Naive B cell (primary cell): ENCODE measurements at regions not wholly inside any gene's neighbourhood (a gene's known extent, or its start where the extent isn't known, plus 50 kb on each side); places are given as distances from the start of the nearest gene placed in this dataset.
"Not testable (repeated sequence)": the region's sequence is repeated elsewhere in the genome, so short reads cannot be mapped to it uniquely, and the experiment has no call there.

Experiments
- ATAC-seq, 2 donors: fragments of 150-1000 bp; cut with Tn5 transposase; 2 replicates each; pipeline ENCODE4 v1.10.0; 2021; ENCODE audit warnings: low read depth in 2 of 2, mild to moderate bottlenecking in 2 of 2, moderate library complexity in 2 of 2
- DNase-seq: peaks from one replicate; pipeline ENCODE4 v3.0.0; 2022
- H3K27ac Mint-ChIP-seq, 6 donors: one replicate each; pipeline ENCODE4 v1.8.0; 2020 to 2022; ENCODE audit warnings: mild to moderate bottlenecking in 6 of 6, mixed read lengths in 6 of 6, moderate library complexity in 5 of 6, inconsistent platforms in 2 of 6
- H3K27me3 Mint-ChIP-seq, 3 donors: one replicate each; pipeline ENCODE4 v1.8.0; 2021 to 2022; ENCODE audit warnings: mixed read lengths in 3 of 3, mild to moderate bottlenecking in 1 of 3
- H3K36me3 Mint-ChIP-seq, 2 donors: one replicate each; pipeline ENCODE4 v1.8.0; 2020 to 2022; ENCODE audit warnings: mixed read lengths in 2 of 2, inconsistent platforms in 1 of 2, mild to moderate bottlenecking in 1 of 2
- H3K4me1 Mint-ChIP-seq, 3 donors: one replicate each; pipeline ENCODE4 v1.8.0; 2020 to 2022; ENCODE audit warnings: mixed read lengths in 3 of 3, inconsistent platforms in 1 of 3, mild to moderate bottlenecking in 1 of 3, moderate library complexity in 1 of 3
- H3K4me3 Mint-ChIP-seq, 8 donors: one replicate each; pipeline ENCODE4 v1.8.0; 2020 to 2022; ENCODE audit warnings: mild to moderate bottlenecking in 8 of 8, mixed read lengths in 8 of 8, moderate library complexity in 8 of 8, inconsistent platforms in 2 of 8
- H3K9me3 Mint-ChIP-seq, 7 donors: one replicate each; pipeline ENCODE4 v1.8.0; 2020 to 2022; ENCODE audit warnings: mixed read lengths in 7 of 7, mild to moderate bottlenecking in 5 of 7, inconsistent platforms in 2 of 7, moderate library complexity in 1 of 7

- Mint-ChIP-seq H3K27ac (peak overlapping the region in 1 of 6 donors; percentile 9), H3K4me1 (no peaks in the 10 kb centered on the region), H3K4me3 (no peak overlapping the region), H3K27me3 (no peaks in the 10 kb centered on the region), H3K36me3 (no peaks in the 10 kb centered on the region), H3K9me3 (no peaks in the 10 kb centered on the region)
- no peak for ATAC-seq
- DNase-seq: no peak
These were observed 289.4 kb upstream of the GJE1 start for GRCh38 chr6:141843178-141843834.

DNA sequence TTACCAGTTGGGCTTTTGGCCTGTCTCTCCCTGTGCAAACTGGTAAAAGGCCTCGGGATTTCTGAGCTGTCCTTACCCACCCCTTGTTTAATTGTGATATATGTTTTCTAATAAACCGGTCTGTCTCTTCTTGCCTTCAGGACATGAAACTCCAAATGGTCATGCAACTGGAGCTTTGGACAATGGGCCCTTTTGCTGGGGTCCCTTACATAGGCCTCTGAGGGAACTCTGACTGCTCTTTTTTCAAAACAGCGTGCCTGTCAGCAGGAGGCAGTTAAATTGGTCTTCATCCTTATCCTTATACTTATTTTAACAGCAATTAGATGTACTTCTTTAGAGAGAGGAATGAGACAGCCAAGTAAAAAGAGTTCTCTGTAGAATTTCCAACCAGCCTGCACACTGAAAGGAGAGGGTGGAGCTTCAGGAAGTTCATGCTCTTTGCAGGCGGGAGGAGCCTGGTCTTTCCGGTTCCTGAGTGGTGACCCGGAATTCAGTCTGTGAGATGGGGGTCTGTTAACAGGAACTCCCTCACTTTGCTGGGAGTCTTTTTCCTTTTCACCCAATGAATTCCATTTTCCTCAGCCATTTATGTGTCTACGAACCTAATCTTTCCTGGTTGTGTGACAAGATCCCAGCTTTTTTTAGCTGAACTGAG, 299.6 kb upstream of the GJE1 start:
- peaks cover 0 to 4% (median 1%) of the 10 kb centered on the region in 7 donors for H3K9me3 Mint-ChIP-seq
- no peaks in the 10 kb centered on the region for H3K36me3 Mint-ChIP-seq
- H3K27me3 Mint-ChIP-seq: no peaks in the 10 kb centered on the region
- no peak overlapping the region for H3K27ac Mint-ChIP-seq
- no peak overlapping the region for H3K4me3 Mint-ChIP-seq
- DNase-seq (no peak), ATAC-seq (no peak)
- H3K4me1 Mint-ChIP-seq: no peaks in the 10 kb centered on the region

GRCh38 chr6:141830530-141830929, 302.2 kb upstream of the GJE1 start:
- DNase-seq (no peak), ATAC-seq (no peak)
- no peaks in the 10 kb centered on the region for H3K36me3 Mint-ChIP-seq
- H3K9me3 Mint-ChIP-seq: peaks cover 0 to 3% (median 0%) of the 10 kb centered on the region in 7 donors
- no peak overlapping the region for H3K4me3 Mint-ChIP-seq
- no peaks in the 10 kb centered on the region for H3K4me1 Mint-ChIP-seq
- H3K27me3 Mint-ChIP-seq: no peaks in the 10 kb centered on the region
- no peak overlapping the region for H3K27ac Mint-ChIP-seq

DNA sequence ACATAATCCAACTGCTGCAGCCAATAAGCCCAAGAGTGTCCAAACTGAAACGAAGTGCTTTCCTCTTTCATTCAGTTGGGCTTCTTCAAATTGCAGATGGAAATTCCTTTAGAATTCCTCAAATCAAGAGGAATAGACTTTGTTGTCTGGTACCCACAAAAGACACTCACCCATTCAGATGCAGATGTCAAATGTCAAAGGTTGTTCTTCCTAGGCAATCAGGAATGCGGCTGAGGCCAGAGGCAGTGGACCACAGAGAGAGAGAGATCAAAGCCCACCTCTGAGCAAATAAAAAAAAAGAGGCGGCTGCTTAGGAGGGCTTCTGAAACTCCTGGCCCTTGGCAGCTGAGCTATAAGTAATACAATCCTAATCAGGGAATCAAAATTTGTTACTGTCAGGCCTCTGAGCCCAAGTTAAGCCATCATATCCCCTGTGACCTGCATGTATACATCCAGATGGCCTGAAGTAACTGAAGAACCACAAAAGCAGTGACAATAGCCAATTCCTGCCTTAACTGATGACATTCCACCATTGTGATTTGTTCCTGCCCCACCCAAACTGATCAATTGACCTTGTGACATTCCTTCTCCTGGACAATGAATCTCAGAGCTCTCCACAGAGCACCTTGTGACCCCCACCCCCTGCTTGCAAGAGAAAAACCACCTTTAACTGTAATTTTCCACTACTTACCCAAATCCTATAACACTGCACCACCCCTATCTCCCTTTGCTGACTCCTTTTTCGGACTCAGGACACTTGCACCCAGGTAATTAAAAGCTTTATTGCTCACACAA, 303.0 kb upstream of the GJE1 start:
- peaks cover 0 to 5% (median 0%) of the 10 kb centered on the region in 7 donors for H3K9me3 Mint-ChIP-seq

GRCh38 chr6:141824350-141824749, 308.4 kb upstream of the GJE1 start:
- H3K4me1 Mint-ChIP-seq: no peaks in the 10 kb centered on the region
- no peak overlapping the region for H3K27ac Mint-ChIP-seq
- H3K4me3 Mint-ChIP-seq: no peak overlapping the region
- H3K36me3 Mint-ChIP-seq: no peaks in the 10 kb centered on the region
- ATAC-seq (no peak), DNase-seq (no peak)
- no peaks in the 10 kb centered on the region for H3K27me3 Mint-ChIP-seq
- H3K9me3 Mint-ChIP-seq: peaks cover 0 to 13% (median 9%) of the 10 kb centered on the region in 7 donors

More for the DNA sequence above, 303.0 kb upstream of the GJE1 start:
- H3K27me3 Mint-ChIP-seq: no peaks in the 10 kb centered on the region
- H3K27ac Mint-ChIP-seq: no peak overlapping the region
- DNase-seq (no peak), ATAC-seq (no peak)
- no peak overlapping the region for H3K4me3 Mint-ChIP-seq
- H3K36me3 Mint-ChIP-seq: no peaks in the 10 kb centered on the region
- no peaks in the 10 kb centered on the region for H3K4me1 Mint-ChIP-seq

GRCh38 chr6:141815039-141815438, 317.7 kb upstream of the GJE1 start:
- not testable (repeated sequence) for H3K9me3 Mint-ChIP-seq, H3K4me3 Mint-ChIP-seq, H3K27me3 Mint-ChIP-seq, ATAC-seq, H3K27ac Mint-ChIP-seq, H3K4me1 Mint-ChIP-seq, H3K36me3 Mint-ChIP-seq, DNase-seq

- Mint-ChIP-seq H3K36me3 (no peaks in the 10 kb centered on the region), H3K27me3 (no peaks in the 10 kb centered on the region), H3K4me1 (no peaks in the 10 kb centered on the region), H3K27ac (no peak overlapping the region), H3K4me3 (no peak overlapping the region), H3K9me3 (peaks cover 0 to 4% (median 0%) of the 10 kb centered on the region in 7 donors)
- no peak for ATAC-seq
- DNase-seq: no peak
These were observed 322.8 kb upstream of the GJE1 start for GRCh38 chr6:141809901-141810300.

DNA sequence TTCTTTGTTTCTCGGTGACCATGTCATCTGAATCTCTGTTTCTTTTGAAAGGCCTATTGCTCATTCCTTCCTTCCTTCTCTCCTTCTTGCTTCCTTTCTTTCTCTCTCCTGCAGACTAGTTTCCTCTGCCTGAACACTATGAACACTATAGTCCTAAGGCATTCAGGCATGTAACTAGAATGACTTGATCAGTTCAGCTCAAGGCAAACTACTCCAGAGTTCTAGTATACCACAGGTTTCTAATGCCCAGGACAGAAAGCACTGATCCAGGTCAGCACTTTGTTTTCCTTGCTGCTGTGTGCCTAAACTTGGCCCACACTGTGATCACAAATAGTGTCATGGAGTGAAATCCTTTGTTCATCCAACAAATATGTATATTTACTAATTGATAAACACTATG, 324.1 kb upstream of the GJE1 start:
- H3K9me3 Mint-ChIP-seq: peaks cover 0 to 4% (median 0%) of the 10 kb centered on the region in 7 donors
- DNase-seq (no peak), ATAC-seq (no peak)
- peak overlapping the region in 1 of 6 donors; percentile 2 for H3K27ac Mint-ChIP-seq
- H3K4me1 Mint-ChIP-seq: no peaks in the 10 kb centered on the region
- H3K4me3 Mint-ChIP-seq: no peak overlapping the region
- H3K27me3 Mint-ChIP-seq: no peaks in the 10 kb centered on the region
- H3K36me3 Mint-ChIP-seq: no peaks in the 10 kb centered on the region

DNA sequence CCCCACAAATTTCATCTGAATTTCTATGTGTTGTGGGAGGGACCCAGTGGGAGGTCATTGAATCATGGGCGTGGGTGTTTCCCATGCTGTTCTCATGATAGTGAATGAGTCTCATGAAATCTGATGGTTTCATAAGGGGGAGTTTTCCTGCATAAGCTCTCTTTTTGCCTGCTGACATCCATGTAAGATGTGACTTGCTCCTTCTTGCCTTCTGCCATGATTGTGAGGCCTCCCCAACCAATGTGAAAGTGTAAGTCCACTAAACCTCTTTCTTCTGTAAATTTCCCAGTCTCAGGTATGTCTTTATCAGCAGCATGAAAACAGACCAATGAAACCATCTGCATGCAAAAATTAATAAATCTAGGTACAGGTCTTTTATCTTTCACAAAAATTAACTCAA, 331.8 kb upstream of the GJE1 start:
- DNase-seq, H3K36me3 Mint-ChIP-seq, H3K4me1 Mint-ChIP-seq, H3K4me3 Mint-ChIP-seq, ATAC-seq, H3K27me3 Mint-ChIP-seq: not testable (repeated sequence)
- H3K27ac Mint-ChIP-seq: peak overlapping the region in 1 of 6 donors; percentile 68
- H3K9me3 Mint-ChIP-seq: peaks cover 0 to 19% (median 4%) of the 10 kb centered on the region in 7 donors

- DNase-seq (no peak), ATAC-seq (no peak)
- Mint-ChIP-seq H3K4me3 (no peak overlapping the region), H3K27me3 (no peaks in the 10 kb centered on the region), H3K27ac (no peak overlapping the region), H3K4me1 (no peaks in the 10 kb centered on the region), H3K36me3 (no peaks in the 10 kb centered on the region), H3K9me3 (peaks cover 0 to 8% (median 4%) of the 10 kb centered on the region in 7 donors)
These were observed 341.8 kb upstream of the GJE1 start for GRCh38 chr6:141790921-141791320.

GRCh38 chr6:141788096-141788495, 344.6 kb upstream of the GJE1 start:
- peaks cover 0 to 5% (median 4%) of the 10 kb centered on the region in 7 donors for H3K9me3 Mint-ChIP-seq
- no peak overlapping the region for H3K4me3 Mint-ChIP-seq
- H3K36me3 Mint-ChIP-seq: no peaks in the 10 kb centered on the region
- ATAC-seq: no peak
- H3K27me3 Mint-ChIP-seq: no peaks in the 10 kb centered on the region
- no peak for DNase-seq
- H3K4me1 Mint-ChIP-seq: no peaks in the 10 kb centered on the region
- H3K27ac Mint-ChIP-seq: no peak overlapping the region

- no peak overlapping the region for H3K27ac Mint-ChIP-seq
- no peak for DNase-seq
- no peaks in the 10 kb centered on the region for H3K27me3 Mint-ChIP-seq
- H3K36me3 Mint-ChIP-seq: no peaks in the 10 kb centered on the region
- no peak overlapping the region for H3K4me3 Mint-ChIP-seq
- ATAC-seq: no peak
- peaks cover 0 to 4% (median 0%) of the 10 kb centered on the region in 7 donors for H3K9me3 Mint-ChIP-seq
- H3K4me1 Mint-ChIP-seq: no peaks in the 10 kb centered on the region
These were observed 349.1 kb upstream of the GJE1 start for GRCh38 chr6:141783585-141783984.

GRCh38 chr6:141780296-141780695, 352.4 kb upstream of the GJE1 start:
- H3K9me3 Mint-ChIP-seq: peaks cover 0 to 4% (median 0%) of the 10 kb centered on the region in 7 donors
- DNase-seq: no peak
- H3K36me3 Mint-ChIP-seq: no peaks in the 10 kb centered on the region
- H3K4me3 Mint-ChIP-seq: no peak overlapping the region
- H3K27ac Mint-ChIP-seq: no peak overlapping the region
- H3K4me1 Mint-ChIP-seq: no peaks in the 10 kb centered on the region
- H3K27me3 Mint-ChIP-seq: no peaks in the 10 kb centered on the region
- no peak for ATAC-seq

DNA sequence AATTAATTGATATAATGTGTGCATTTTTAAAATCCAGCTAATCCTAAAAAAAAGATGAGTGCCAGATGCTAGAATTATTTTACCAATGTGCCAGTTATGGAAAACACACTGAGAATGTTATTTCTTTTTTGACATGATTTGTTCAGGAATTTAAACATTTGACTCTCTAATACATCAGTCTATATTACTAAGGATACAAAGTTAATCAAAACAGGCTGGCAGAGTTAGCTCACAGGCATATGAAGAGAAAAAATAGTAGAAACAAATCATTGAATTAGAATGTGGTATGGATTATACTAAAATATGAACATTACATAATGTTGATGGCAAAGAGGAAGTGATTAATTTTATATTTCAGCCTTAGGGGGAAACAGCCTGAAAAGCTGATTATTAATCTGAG, 368.3 kb upstream of the GJE1 start:
- ATAC-seq (no peak), DNase-seq (no peak)
- no peak overlapping the region for H3K4me3 Mint-ChIP-seq
- peaks cover 0 to 5% (median 2%) of the 10 kb centered on the region in 7 donors for H3K9me3 Mint-ChIP-seq
- H3K4me1 Mint-ChIP-seq: no peaks in the 10 kb centered on the region
- no peaks in the 10 kb centered on the region for H3K27me3 Mint-ChIP-seq
- no peak overlapping the region for H3K27ac Mint-ChIP-seq
- H3K36me3 Mint-ChIP-seq: no peaks in the 10 kb centered on the region
